GM21576 (cell line): ENCODE measurements at regions not wholly inside any gene's neighbourhood (a gene's known extent, or its start where the extent isn't known, plus 50 kb on each side); places are given as distances from the start of the nearest gene placed in this dataset.
"Not testable (repeated sequence)": the region's sequence is repeated elsewhere in the genome, so short reads cannot be mapped to it uniquely, and the experiment has no call there.

Experiments
- ATAC-seq: cut with Tn5 transposase; IDR thresholded peaks from one replicate; pipeline ENCODE4 v1.9.1; 2021; ENCODE audit warnings: mild to moderate bottlenecking, moderate library complexity; ENCODE audit not compliant: unreplicated experiment

GRCh38 chr2:16773080-16773713 is 107.6 kb upstream of the CYRIA start:
- ATAC-seq, result no peak

- ATAC-seq, result no peak
These were observed 102.3 kb upstream of the CYRIA start for GRCh38 chr2:16767789-16768476.

GRCh38 chr2:16765356-16765755 is 99.7 kb upstream of the CYRIA start:
- ATAC-seq, result no peak

GRCh38 chr2:16764487-16764886 is 98.9 kb upstream of the CYRIA start:
- no peak for ATAC-seq

- ATAC-seq, result no peak
These were observed 97.9 kb upstream of the CYRIA start for GRCh38 chr2:16763493-16763899.

GRCh38 chr2:16763056-16763455 is 97.4 kb upstream of the CYRIA start:
- ATAC-seq, result no peak

GRCh38 chr2:16760426-16760825 is 94.8 kb upstream of the CYRIA start:
- ATAC-seq, result no peak

- ATAC-seq, result peak; percentile 96
These were observed 91.4 kb upstream of the CYRIA start for GRCh38 chr2:16756831-16757644.

- ATAC-seq, result no peak
These were observed 89.8 kb upstream of the CYRIA start for GRCh38 chr2:16755442-16755841.

GRCh38 chr2:16753025-16753424 is 87.4 kb upstream of the CYRIA start:
- ATAC-seq, result not testable (repeated sequence)

GRCh38 chr2:16750925-16751214 is 85.2 kb upstream of the CYRIA start:
- not testable (repeated sequence) for ATAC-seq

- ATAC-seq, result no peak
These were observed 84.7 kb upstream of the CYRIA start for GRCh38 chr2:16750175-16750924.

GRCh38 chr2:16748511-16749266 is 83.1 kb upstream of the CYRIA start:
- ATAC-seq, result not testable (repeated sequence)

- no peak for ATAC-seq
These were observed 82.1 kb upstream of the CYRIA start for GRCh38 chr2:16747689-16748088.

GRCh38 chr2:16747257-16747656 is 81.6 kb upstream of the CYRIA start:
- no peak for ATAC-seq

- ATAC-seq, result no peak
These were observed 81.2 kb upstream of the CYRIA start for GRCh38 chr2:16746833-16747232.

- no peak for ATAC-seq
These were observed 80.7 kb upstream of the CYRIA start for GRCh38 chr2:16746329-16746728.

- ATAC-seq, result no peak
These were observed 79.8 kb upstream of the CYRIA start for GRCh38 chr2:16745466-16745865.

GRCh38 chr2:16744521-16744920 is 78.9 kb upstream of the CYRIA start:
- ATAC-seq, result no peak

- no peak for ATAC-seq
These were observed 76.4 kb upstream of the CYRIA start for GRCh38 chr2:16742026-16742425.

- no peak for ATAC-seq
These were observed 75.9 kb upstream of the CYRIA start for GRCh38 chr2:16741498-16741897.
